SK-N-SH treated with all-trans-retinoic acid at 6 μM for 48 hours (cell line): ENCODE measurements at regions not wholly inside any gene's neighbourhood (a gene's known extent, or its start where the extent isn't known, plus 50 kb on each side); places are given as distances from the start of the nearest gene placed in this dataset.

Source experiments
- ATAC-seq: fragments of 200-7000 bp; cut with Tn5 transposase; 3 replicates; pipeline ENCODE4 v1.9.1; 2020; ENCODE audit warnings: mild to moderate bottlenecking, moderate library complexity
- ARNTL ChIP-seq: fragments of 450-650 bp; formaldehyde crosslinking; IDR thresholded peaks from 2 replicates; pipeline ENCODE4 v1.5.0; 2020; ENCODE audit warnings: low read depth, mild to moderate bottlenecking, moderate library complexity, borderline replicate concordance
- BACH2 ChIP-seq: fragments of 250-450 bp; sonication (Bioruptor Pico); IDR thresholded peaks from 2 replicates; pipeline ENCODE4 v1.9.0; 2021; ENCODE audit warnings: mild to moderate bottlenecking, borderline replicate concordance
- CSDC2 ChIP-seq: fragments of 250-450 bp; sonication (Bioruptor Pico); IDR thresholded peaks from 2 replicates; pipeline ENCODE4 v1.5.0; 2020; ENCODE audit warnings: mild to moderate bottlenecking, moderate library complexity
- ESRRG ChIP-seq: fragments of 250-450 bp; sonication (Bioruptor Pico); IDR thresholded peaks from 2 replicates; pipeline ENCODE4 v1.6.1; 2021; ENCODE audit warnings: mild to moderate bottlenecking
- GLIS3 ChIP-seq: fragments of 250-450 bp; sonication (Bioruptor Pico); IDR thresholded peaks from 2 replicates; pipeline ENCODE4 v1.5.0; 2020; ENCODE audit warnings: mild to moderate bottlenecking, moderate library complexity
- ISL1 ChIP-seq: fragments of 250-450 bp; sonication (Bioruptor Pico); IDR thresholded peaks from 2 replicates; pipeline ENCODE4 v2.1.2; 2022; ENCODE audit warnings: mild to moderate bottlenecking, moderate library complexity
- RARB ChIP-seq: fragments of 250-450 bp; sonication (Bioruptor Pico); IDR thresholded peaks from 2 replicates; pipeline ENCODE4 v1.8.0; 2021; ENCODE audit warnings: mild to moderate bottlenecking, moderate library complexity
- SNAI2 ChIP-seq: fragments of 250-450 bp; sonication (Bioruptor Pico); IDR thresholded peaks from 2 replicates; pipeline ENCODE4 v1.5.0; 2020; ENCODE audit warnings: mild to moderate bottlenecking, moderate library complexity
- TOX ChIP-seq: fragments of 250-450 bp; sonication (Bioruptor Pico); IDR thresholded peaks from 2 replicates; pipeline ENCODE4 v1.8.0; 2021; ENCODE audit warnings: mild to moderate bottlenecking, moderate library complexity, borderline replicate concordance
- ZC3H10 ChIP-seq: fragments of 250-450 bp; sonication (Bioruptor Pico); IDR thresholded peaks from 2 replicates; pipeline ENCODE4 v1.5.1; 2021; ENCODE audit warnings: mild to moderate bottlenecking, moderate library complexity
- ZFP3 ChIP-seq: fragments of 250-450 bp; sonication (Bioruptor Pico); IDR thresholded peaks from 2 replicates; pipeline ENCODE4 v1.5.0; 2020; ENCODE audit warnings: mild to moderate bottlenecking, moderate library complexity
- ZFP30 ChIP-seq: fragments of 450-650 bp; formaldehyde crosslinking; IDR thresholded peaks from 2 replicates; pipeline ENCODE4 v1.5.0; 2022; ENCODE audit warnings: mild to moderate bottlenecking, moderate library complexity
- ZNF565 ChIP-seq: fragments of 450-650 bp; formaldehyde crosslinking; conservative IDR thresholded peaks from 2 replicates; pipeline ENCODE4 v1.5.0; 2020; ENCODE audit warnings: low read depth, mild to moderate bottlenecking, moderate library complexity
- ZNF70 ChIP-seq: fragments of 450-650 bp; formaldehyde crosslinking; IDR thresholded peaks from 2 replicates; pipeline ENCODE4 v1.5.0; 2020; ENCODE audit warnings: mild to moderate bottlenecking, moderate library complexity
- ZNF8 ChIP-seq: fragments of 450-650 bp; formaldehyde crosslinking; IDR thresholded peaks from 2 replicates; pipeline ENCODE4 v1.5.0; 2020; ENCODE audit warnings: mild to moderate bottlenecking, moderate library complexity
- TF ChIP-seq, protein P1 (sequence below): fragments of 250-450 bp; sonication (Bioruptor Pico); IDR thresholded peaks from 2 replicates; pipeline ENCODE4 v1.5.1; 2021; ENCODE audit warnings: mild to moderate bottlenecking, moderate library complexity
- TF ChIP-seq, protein P2 (sequence below): fragments of 250-450 bp; sonication (Bioruptor Pico); IDR thresholded peaks from 2 replicates; pipeline ENCODE4 v1.5.0; 2020; ENCODE audit warnings: mild to moderate bottlenecking, moderate library complexity
- TF ChIP-seq, protein P3 (sequence below): fragments of 250-450 bp; sonication (Bioruptor Pico); IDR thresholded peaks from 2 replicates; pipeline ENCODE4 v1.5.1; 2020; ENCODE audit warnings: low read depth, mild to moderate bottlenecking, moderate library complexity
- TF ChIP-seq, protein P4 (sequence below): fragments of 250-450 bp; sonication (Bioruptor Pico); IDR thresholded peaks from 2 replicates; pipeline ENCODE4 v1.8.0; 2021; ENCODE audit warnings: low read depth, mild to moderate bottlenecking, moderate library complexity, borderline replicate concordance
- TF ChIP-seq, protein P5 (sequence below): fragments of 250-450 bp; sonication (Bioruptor Pico); IDR thresholded peaks from 2 replicates; pipeline ENCODE4 v1.8.0; 2020; ENCODE audit warnings: mild to moderate bottlenecking, moderate library complexity, borderline replicate concordance

DNA sequence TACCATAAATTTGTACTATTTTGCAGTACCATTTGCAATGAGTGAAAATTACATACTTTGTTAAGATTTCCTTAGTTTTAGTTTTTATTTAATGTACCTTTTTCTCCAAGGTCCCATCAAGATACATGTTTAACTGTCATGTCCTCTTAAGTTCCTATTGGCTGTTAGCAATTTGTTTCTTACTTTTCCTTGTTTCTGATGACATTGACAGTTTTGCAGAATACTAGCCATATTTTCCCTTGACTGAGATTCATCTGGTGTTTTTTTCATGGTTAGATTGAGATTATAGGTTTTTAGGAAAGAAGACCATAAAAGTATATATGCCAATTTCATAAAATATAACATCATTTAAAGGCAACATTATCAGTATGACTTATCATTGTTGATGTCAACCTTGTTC is 376.8 kb upstream of the STEAP1 start:
- TF ChIP-seq, protein P1, sequence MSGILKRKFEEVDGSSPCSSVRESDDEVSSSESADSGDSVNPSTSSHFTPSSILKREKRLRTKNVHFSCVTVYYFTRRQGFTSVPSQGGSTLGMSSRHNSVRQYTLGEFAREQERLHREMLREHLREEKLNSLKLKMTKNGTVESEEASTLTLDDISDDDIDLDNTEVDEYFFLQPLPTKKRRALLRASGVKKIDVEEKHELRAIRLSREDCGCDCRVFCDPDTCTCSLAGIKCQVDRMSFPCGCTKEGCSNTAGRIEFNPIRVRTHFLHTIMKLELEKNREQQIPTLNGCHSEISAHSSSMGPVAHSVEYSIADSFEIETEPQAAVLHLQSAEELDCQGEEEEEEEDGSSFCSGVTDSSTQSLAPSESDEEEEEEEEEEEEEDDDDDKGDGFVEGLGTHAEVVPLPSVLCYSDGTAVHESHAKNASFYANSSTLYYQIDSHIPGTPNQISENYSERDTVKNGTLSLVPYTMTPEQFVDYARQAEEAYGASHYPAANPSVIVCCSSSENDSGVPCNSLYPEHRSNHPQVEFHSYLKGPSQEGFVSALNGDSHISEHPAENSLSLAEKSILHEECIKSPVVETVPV (CRISPR knock-in tag) = no peak
- no peak for TF ChIP-seq CSDC2 (CRISPR knock-in tag)
- no peak for TF ChIP-seq ZNF565
- no peak for TF ChIP-seq BACH2 (CRISPR knock-in tag)
- TF ChIP-seq, protein P2, sequence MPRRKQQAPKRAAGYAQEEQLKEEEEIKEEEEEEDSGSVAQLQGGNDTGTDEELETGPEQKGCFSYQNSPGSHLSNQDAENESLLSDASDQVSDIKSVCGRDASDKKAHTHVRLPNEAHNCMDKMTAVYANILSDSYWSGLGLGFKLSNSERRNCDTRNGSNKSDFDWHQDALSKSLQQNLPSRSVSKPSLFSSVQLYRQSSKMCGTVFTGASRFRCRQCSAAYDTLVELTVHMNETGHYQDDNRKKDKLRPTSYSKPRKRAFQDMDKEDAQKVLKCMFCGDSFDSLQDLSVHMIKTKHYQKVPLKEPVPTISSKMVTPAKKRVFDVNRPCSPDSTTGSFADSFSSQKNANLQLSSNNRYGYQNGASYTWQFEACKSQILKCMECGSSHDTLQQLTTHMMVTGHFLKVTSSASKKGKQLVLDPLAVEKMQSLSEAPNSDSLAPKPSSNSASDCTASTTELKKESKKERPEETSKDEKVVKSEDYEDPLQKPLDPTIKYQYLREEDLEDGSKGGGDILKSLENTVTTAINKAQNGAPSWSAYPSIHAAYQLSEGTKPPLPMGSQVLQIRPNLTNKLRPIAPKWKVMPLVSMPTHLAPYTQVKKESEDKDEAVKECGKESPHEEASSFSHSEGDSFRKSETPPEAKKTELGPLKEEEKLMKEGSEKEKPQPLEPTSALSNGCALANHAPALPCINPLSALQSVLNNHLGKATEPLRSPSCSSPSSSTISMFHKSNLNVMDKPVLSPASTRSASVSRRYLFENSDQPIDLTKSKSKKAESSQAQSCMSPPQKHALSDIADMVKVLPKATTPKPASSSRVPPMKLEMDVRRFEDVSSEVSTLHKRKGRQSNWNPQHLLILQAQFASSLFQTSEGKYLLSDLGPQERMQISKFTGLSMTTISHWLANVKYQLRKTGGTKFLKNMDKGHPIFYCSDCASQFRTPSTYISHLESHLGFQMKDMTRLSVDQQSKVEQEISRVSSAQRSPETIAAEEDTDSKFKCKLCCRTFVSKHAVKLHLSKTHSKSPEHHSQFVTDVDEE (CRISPR knock-in tag) = no peak
- no peak for TF ChIP-seq ZFP3
- TF ChIP-seq ZNF8 = no peak
- TF ChIP-seq TOX (CRISPR knock-in tag) = no peak
- no peak for TF ChIP-seq ARNTL (CRISPR knock-in tag)
- TF ChIP-seq, protein P3, sequence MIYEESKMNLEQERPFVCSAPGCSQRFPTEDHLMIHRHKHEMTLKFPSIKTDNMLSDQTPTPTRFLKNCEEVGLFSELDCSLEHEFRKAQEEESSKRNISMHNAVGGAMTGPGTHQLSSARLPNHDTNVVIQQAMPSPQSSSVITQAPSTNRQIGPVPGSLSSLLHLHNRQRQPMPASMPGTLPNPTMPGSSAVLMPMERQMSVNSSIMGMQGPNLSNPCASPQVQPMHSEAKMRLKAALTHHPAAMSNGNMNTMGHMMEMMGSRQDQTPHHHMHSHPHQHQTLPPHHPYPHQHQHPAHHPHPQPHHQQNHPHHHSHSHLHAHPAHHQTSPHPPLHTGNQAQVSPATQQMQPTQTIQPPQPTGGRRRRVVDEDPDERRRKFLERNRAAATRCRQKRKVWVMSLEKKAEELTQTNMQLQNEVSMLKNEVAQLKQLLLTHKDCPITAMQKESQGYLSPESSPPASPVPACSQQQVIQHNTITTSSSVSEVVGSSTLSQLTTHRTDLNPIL (CRISPR knock-in tag) = no peak
- TF ChIP-seq, protein P4, sequence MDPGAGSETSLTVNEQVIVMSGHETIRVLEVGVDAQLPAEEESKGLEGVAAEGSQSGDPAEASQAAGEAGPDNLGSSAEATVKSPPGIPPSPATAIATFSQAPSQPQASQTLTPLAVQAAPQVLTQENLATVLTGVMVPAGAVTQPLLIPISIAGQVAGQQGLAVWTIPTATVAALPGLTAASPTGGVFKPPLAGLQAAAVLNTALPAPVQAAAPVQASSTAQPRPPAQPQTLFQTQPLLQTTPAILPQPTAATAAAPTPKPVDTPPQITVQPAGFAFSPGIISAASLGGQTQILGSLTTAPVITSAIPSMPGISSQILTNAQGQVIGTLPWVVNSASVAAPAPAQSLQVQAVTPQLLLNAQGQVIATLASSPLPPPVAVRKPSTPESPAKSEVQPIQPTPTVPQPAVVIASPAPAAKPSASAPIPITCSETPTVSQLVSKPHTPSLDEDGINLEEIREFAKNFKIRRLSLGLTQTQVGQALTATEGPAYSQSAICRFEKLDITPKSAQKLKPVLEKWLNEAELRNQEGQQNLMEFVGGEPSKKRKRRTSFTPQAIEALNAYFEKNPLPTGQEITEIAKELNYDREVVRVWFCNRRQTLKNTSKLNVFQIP (CRISPR knock-in tag) = no peak
- no peak for TF ChIP-seq GLIS3 (CRISPR knock-in tag)
- TF ChIP-seq RARB (CRISPR knock-in tag) = no peak
- no peak for ATAC-seq

DNA sequence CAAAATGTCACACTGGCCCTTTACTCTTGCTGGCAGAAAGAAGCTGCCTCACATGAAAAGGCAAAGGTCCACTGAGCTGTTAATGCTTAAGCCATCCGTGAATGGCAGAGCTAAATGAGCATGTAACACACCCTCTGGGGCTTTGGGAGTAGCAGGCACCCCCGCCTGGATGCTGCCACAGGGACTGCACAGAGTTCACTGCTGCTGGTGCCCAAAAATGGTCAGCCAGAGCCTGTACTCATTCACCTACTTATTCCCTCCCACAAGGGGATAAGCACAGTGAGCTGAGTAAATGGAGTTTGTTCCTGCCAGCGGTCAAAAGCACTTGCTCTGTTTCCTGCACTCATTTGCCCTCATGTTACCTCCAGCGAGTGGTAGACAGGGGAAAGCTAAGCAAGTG is 374.0 kb upstream of the STEAP1 start:
- TF ChIP-seq, protein P5, sequence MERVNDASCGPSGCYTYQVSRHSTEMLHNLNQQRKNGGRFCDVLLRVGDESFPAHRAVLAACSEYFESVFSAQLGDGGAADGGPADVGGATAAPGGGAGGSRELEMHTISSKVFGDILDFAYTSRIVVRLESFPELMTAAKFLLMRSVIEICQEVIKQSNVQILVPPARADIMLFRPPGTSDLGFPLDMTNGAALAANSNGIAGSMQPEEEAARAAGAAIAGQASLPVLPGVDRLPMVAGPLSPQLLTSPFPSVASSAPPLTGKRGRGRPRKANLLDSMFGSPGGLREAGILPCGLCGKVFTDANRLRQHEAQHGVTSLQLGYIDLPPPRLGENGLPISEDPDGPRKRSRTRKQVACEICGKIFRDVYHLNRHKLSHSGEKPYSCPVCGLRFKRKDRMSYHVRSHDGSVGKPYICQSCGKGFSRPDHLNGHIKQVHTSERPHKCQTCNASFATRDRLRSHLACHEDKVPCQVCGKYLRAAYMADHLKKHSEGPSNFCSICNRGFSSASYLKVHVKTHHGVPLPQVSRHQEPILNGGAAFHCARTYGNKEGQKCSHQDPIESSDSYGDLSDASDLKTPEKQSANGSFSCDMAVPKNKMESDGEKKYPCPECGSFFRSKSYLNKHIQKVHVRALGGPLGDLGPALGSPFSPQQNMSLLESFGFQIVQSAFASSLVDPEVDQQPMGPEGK (CRISPR knock-in tag) = no peak
- TF ChIP-seq TOX (CRISPR knock-in tag) = no peak
- no peak for TF ChIP-seq ZC3H10
- no peak for TF ChIP-seq ZNF70 (CRISPR knock-in tag)
- no peak for TF ChIP-seq BACH2 (CRISPR knock-in tag)
- TF ChIP-seq, protein P1 (CRISPR knock-in tag) = no peak
- no peak for TF ChIP-seq SNAI2 (CRISPR knock-in tag)
- TF ChIP-seq, protein P2 (CRISPR knock-in tag) = no peak
- no peak for TF ChIP-seq ESRRG (CRISPR knock-in tag)
- TF ChIP-seq ZFP3 = no peak
- no peak for TF ChIP-seq ZFP30 (CRISPR knock-in tag)
- TF ChIP-seq GLIS3 (CRISPR knock-in tag) = no peak
- TF ChIP-seq ISL1 (CRISPR knock-in tag) = no peak
- TF ChIP-seq, protein P4 (CRISPR knock-in tag) = no peak
- no peak for TF ChIP-seq ZNF8
- no peak for TF ChIP-seq RARB (CRISPR knock-in tag)
- TF ChIP-seq ZNF565 = no peak
- no peak for ATAC-seq
